C1 segment of cervical spinal cord (tissue), 14 donors: ENCODE measurements at regions not wholly inside any gene's neighbourhood (a gene's known extent, or its start where the extent isn't known, plus 50 kb on each side); places are given as distances from the start of the nearest gene placed in this dataset.
"Not testable (repeated sequence)": the region's sequence is repeated elsewhere in the genome, so short reads cannot be mapped to it uniquely, and the experiment has no call there.

Source experiments
- DNase-seq, 14 donors: peaks; one replicate each; lab custom pipeline; 2025; lab: John Stamatoyannopoulos, UW

GRCh38 chr3:181919375-181919774, 207.7 kb downstream of the SOX2 start:
- DNase-seq = no peak

- no peak for DNase-seq
Measured at GRCh38 chr3:181920409-181920808, 208.7 kb downstream of the SOX2 start.

- no peak for DNase-seq
Measured at GRCh38 chr3:181921220-181921619, 209.5 kb downstream of the SOX2 start.

GRCh38 chr3:181925841-181926240, 214.1 kb downstream of the SOX2 start:
- DNase-seq = not testable (repeated sequence)

GRCh38 chr3:181929501-181929900, 217.8 kb downstream of the SOX2 start:
- DNase-seq = no peak

- DNase-seq = no peak
Measured at GRCh38 chr3:181930105-181930504, 218.4 kb downstream of the SOX2 start.

- no peak for DNase-seq
Measured at GRCh38 chr3:181932039-181932438, 220.3 kb downstream of the SOX2 start.

GRCh38 chr3:181933052-181933618, 221.4 kb downstream of the SOX2 start:
- DNase-seq = no peak

GRCh38 chr3:181935915-181936314, 224.2 kb downstream of the SOX2 start:
- DNase-seq = no peak

- DNase-seq = no peak
Measured at GRCh38 chr3:181936774-181937173, 225.0 kb downstream of the SOX2 start.

GRCh38 chr3:181938580-181938979, 226.9 kb downstream of the SOX2 start:
- DNase-seq = not testable (repeated sequence)

- DNase-seq = no peak
Measured at GRCh38 chr3:181940703-181941102, 229.0 kb downstream of the SOX2 start.

GRCh38 chr3:181941250-181941649, 229.5 kb downstream of the SOX2 start:
- no peak for DNase-seq

- no peak for DNase-seq
Measured at GRCh38 chr3:181943285-181943684, 231.6 kb downstream of the SOX2 start.

- no peak for DNase-seq
Measured at GRCh38 chr3:181947606-181948005, 235.9 kb downstream of the SOX2 start.

GRCh38 chr3:181948286-181948685, 236.6 kb downstream of the SOX2 start:
- no peak for DNase-seq

- DNase-seq = no peak
Measured at GRCh38 chr3:181952221-181952620, 240.5 kb downstream of the SOX2 start.

GRCh38 chr3:181952929-181953328, 241.2 kb downstream of the SOX2 start:
- DNase-seq = no peak

- no peak for DNase-seq
Measured at GRCh38 chr3:181955566-181955965, 243.8 kb downstream of the SOX2 start.

GRCh38 chr3:181956122-181956521, 244.4 kb downstream of the SOX2 start:
- DNase-seq = no peak

- no peak for DNase-seq
Measured at GRCh38 chr3:181966393-181966792, 254.7 kb downstream of the SOX2 start.

GRCh38 chr3:181969925-181970324, 258.2 kb downstream of the SOX2 start:
- no peak for DNase-seq

- no peak for DNase-seq
Measured at GRCh38 chr3:181971424-181971823, 259.7 kb downstream of the SOX2 start.

GRCh38 chr3:181974198-181974597, 262.5 kb downstream of the SOX2 start:
- DNase-seq = no peak
